Effector memory CD4-positive, alpha-beta T cell (primary cell): ENCODE measurements at regions not wholly inside any gene's neighbourhood (a gene's known extent, or its start where the extent isn't known, plus 50 kb on each side); places are given as distances from the start of the nearest gene placed in this dataset.

Experiments
- DNase-seq, 3 donors: peaks; one replicate each; pipeline ENCODE4 v3.0.0-alpha.2; 2020
- H3K27ac ChIP-seq: 2 replicates; pipeline ENCODE4 v1.7.0; 2013; ENCODE audit warnings: mild to moderate bottlenecking, low read length, moderate library complexity; ENCODE audit not compliant: insufficient read depth, poor library complexity, severe bottlenecking
- H3K27me3 ChIP-seq: replicated peaks from 2 replicates; pipeline ENCODE4 v1.7.0; 2013; ENCODE audit warnings: mild to moderate bottlenecking, low read length; ENCODE audit not compliant: insufficient read depth, control insufficient read depth, poor library complexity, severe bottlenecking
- H3K36me3 ChIP-seq: 2 replicates; pipeline ENCODE4 v1.7.0; 2013; ENCODE audit warnings: mild to moderate bottlenecking, low read length, moderate library complexity; ENCODE audit not compliant: control insufficient read depth, insufficient read depth
- H3K4me1 ChIP-seq: 2 replicates; pipeline ENCODE4 v1.7.0; 2013; ENCODE audit warnings: low read length, mild to moderate bottlenecking; ENCODE audit not compliant: control insufficient read depth, insufficient read depth, poor library complexity, severe bottlenecking
- H3K4me3 ChIP-seq: 2 replicates; pipeline ENCODE4 v1.7.0; 2013; ENCODE audit warnings: low read length, low read depth, mild to moderate bottlenecking; ENCODE audit not compliant: insufficient read depth, poor library complexity, severe bottlenecking
- H3K9me3 ChIP-seq: 2 replicates; pipeline ENCODE4 v1.7.0; 2013; ENCODE audit warnings: mild to moderate bottlenecking, low read length, moderate library complexity; ENCODE audit not compliant: control insufficient read depth

DNA sequence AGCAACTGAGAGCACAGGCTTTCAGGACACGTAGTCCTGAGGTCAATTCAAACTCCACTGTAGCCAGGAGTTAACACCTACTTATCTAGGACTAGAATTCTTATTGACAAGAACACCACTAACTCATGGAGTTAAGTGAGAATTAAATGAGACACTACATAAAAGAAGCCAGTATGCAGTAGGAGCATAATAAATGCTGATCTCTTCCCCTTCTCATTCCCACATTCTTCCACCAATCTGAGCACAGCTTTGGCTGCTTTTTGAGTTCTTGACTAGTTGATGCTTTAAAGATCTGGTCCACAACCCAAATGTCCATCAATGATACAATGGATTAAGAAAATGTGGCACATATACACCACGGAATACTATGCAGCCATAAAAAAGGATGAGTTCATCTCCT, 55.2 kb downstream of the TTC32 start:
- H3K36me3 ChIP-seq = no peaks in the 10 kb centered on the region
- DNase-seq = no peak
- no peak overlapping the region for H3K27ac ChIP-seq
- H3K4me1 ChIP-seq = no peaks in the 10 kb centered on the region
- H3K4me3 ChIP-seq = no peak overlapping the region
- H3K27me3 ChIP-seq = no peaks in the 10 kb centered on the region
- H3K9me3 ChIP-seq = no peaks in the 10 kb centered on the region

GRCh38 chr2:19846030-19846429, 55.8 kb downstream of the TTC32 start:
- Histone ChIP-seq H3K9me3 (no peaks in the 10 kb centered on the region), H3K36me3 (no peaks in the 10 kb centered on the region), H3K27me3 (no peaks in the 10 kb centered on the region), H3K4me1 (no peaks in the 10 kb centered on the region), H3K27ac (no peak overlapping the region), H3K4me3 (no peak overlapping the region)
- DNase-seq = no peak

GRCh38 chr2:19845323-19845920, 56.4 kb downstream of the TTC32 start:
- Histone ChIP-seq H3K36me3 (no peaks in the 10 kb centered on the region), H3K27me3 (no peaks in the 10 kb centered on the region), H3K4me1 (no peaks in the 10 kb centered on the region), H3K4me3 (no peak overlapping the region), H3K27ac (no peak overlapping the region), H3K9me3 (no peaks in the 10 kb centered on the region)
- no peak for DNase-seq

DNA sequence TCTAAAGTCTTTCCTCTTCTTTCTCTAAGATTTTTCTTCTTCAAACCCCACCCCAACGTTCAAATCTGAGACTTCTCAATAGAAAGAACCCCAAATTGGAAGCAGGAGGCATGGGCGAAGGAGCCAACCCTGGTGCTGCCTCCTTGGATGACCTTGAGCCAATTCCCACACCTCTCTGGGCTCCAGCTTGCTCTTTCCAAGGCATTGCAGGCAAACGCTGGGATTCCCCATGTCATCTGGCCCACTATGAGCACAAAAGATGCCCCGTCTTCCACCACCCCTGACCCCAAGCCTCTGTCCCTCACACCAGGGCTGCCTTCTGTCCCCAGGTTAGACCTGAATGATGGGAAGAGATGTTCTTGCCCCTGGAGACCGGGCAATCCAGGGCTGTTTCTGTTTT, 57.0 kb downstream of the TTC32 start:
- H3K9me3 ChIP-seq = no peaks in the 10 kb centered on the region
- no peaks in the 10 kb centered on the region for H3K4me1 ChIP-seq
- no peak overlapping the region for H3K4me3 ChIP-seq
- H3K27ac ChIP-seq = no peak overlapping the region
- H3K27me3 ChIP-seq = no peaks in the 10 kb centered on the region
- no peak for DNase-seq
- H3K36me3 ChIP-seq = no peaks in the 10 kb centered on the region

- no peaks in the 10 kb centered on the region for H3K4me1 ChIP-seq
- no peaks in the 10 kb centered on the region for H3K9me3 ChIP-seq
- H3K36me3 ChIP-seq = no peaks in the 10 kb centered on the region
- H3K27me3 ChIP-seq = no peaks in the 10 kb centered on the region
- DNase-seq = no peak
- no peak overlapping the region for H3K4me3 ChIP-seq
- no peak overlapping the region for H3K27ac ChIP-seq
Observed at GRCh38 chr2:19843992-19844515, 57.7 kb downstream of the TTC32 start.

DNA sequence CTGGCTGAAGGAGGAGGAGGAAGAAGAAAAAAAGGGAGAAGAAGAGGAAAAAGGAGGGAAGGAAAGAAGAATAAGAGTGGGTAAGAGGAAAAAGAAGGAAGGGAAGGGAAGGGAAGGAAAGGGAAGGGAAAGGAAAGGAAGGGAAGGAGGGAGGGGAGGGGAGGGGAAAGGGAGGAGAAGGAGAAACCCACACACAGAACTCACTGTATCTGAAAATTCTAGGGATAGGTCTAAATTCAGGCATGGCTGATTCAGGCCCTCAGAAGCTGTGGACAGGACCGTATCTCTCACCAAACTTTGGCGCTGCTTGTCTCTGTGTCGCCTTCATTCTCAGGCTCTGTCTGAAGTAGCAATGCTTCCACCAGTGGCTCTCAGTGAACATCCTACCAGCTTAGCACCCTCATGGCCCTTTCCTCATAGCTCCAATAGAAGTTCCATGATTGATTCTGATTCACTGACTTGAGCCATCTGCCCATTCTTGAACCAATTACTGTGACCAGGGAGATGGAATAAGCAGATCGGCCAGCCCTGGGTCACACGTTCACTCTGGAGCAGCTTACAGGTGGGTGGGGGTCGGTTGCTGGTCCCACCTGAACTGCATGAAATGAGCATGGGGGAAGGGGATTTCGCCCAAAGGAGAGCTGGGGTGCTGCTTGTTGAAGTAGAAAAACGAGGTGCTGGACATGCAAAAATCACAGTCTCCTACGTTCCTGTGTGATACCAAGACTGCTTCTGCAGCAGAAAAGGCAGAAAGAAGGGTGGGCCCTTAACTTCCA, 59.7 kb downstream of the TTC32 start:
- Histone ChIP-seq H3K9me3 (no peaks in the 10 kb centered on the region), H3K36me3 (no peaks in the 10 kb centered on the region), H3K4me3 (no peak overlapping the region), H3K27ac (no peak overlapping the region), H3K27me3 (no peaks in the 10 kb centered on the region), H3K4me1 (no peaks in the 10 kb centered on the region)
- no peak for DNase-seq

- DNase-seq = no peak
- Histone ChIP-seq H3K27ac (no peak overlapping the region), H3K36me3 (no peaks in the 10 kb centered on the region), H3K9me3 (no peaks in the 10 kb centered on the region), H3K4me1 (no peaks in the 10 kb centered on the region), H3K27me3 (no peaks in the 10 kb centered on the region), H3K4me3 (no peak overlapping the region)
Observed at GRCh38 chr2:19839438-19839837, 62.3 kb downstream of the TTC32 start.

- no peaks in the 10 kb centered on the region for H3K9me3 ChIP-seq
- H3K36me3 ChIP-seq = no peaks in the 10 kb centered on the region
- DNase-seq = no peak
- no peak overlapping the region for H3K27ac ChIP-seq
- H3K27me3 ChIP-seq = no peaks in the 10 kb centered on the region
- H3K4me1 ChIP-seq = no peaks in the 10 kb centered on the region
- no peak overlapping the region for H3K4me3 ChIP-seq
Observed at GRCh38 chr2:19838616-19839015, 63.2 kb downstream of the TTC32 start.

DNA sequence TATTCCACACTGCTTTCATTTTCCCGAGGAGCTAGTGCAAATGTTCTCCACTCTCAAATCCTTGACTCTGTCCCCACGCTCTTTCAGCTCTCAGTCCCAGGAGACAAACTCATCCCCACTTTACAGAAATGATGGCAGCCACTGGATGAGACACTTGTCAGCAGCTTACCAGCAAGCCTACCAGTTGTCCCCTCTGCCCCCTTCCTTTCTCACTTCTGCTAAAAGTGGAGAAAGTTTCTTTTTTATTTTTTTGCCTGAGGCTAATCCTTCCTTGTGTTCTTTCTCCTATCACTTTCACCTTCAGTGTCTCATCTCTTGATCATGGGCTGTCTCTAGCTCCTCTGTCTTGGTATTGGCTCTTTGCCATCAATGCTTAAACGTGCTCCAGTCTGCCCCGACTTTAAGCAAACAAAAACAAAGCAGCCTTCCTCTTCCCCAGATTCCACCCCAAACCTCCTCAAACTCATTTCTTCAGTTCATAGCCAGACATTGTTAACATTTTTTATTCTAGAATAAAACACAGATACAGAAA, 64.5 kb downstream of the TTC32 start:
- no peak for DNase-seq
- Histone ChIP-seq H3K27me3 (no peaks in the 10 kb centered on the region), H3K4me1 (no peaks in the 10 kb centered on the region), H3K36me3 (no peaks in the 10 kb centered on the region), H3K9me3 (no peaks in the 10 kb centered on the region), H3K4me3 (no peak overlapping the region), H3K27ac (no peak overlapping the region)

GRCh38 chr2:19835781-19836281, 66.0 kb downstream of the TTC32 start:
- no peak for DNase-seq
- no peak overlapping the region for H3K27ac ChIP-seq
- no peak overlapping the region for H3K4me3 ChIP-seq
- no peaks in the 10 kb centered on the region for H3K36me3 ChIP-seq
- no peaks in the 10 kb centered on the region for H3K9me3 ChIP-seq
- no peaks in the 10 kb centered on the region for H3K4me1 ChIP-seq
- H3K27me3 ChIP-seq = no peaks in the 10 kb centered on the region
